Neuronal stem cell (in vitro differentiated cells): ENCODE measurements at regions not wholly inside any gene's neighbourhood (a gene's known extent, or its start where the extent isn't known, plus 50 kb on each side); places are given as distances from the start of the nearest gene placed in this dataset.
"Not testable (repeated sequence)": the region's sequence is repeated elsewhere in the genome, so short reads cannot be mapped to it uniquely, and the experiment has no call there.

Experiments used
- DNase-seq: peaks from one replicate; pipeline ENCODE4 v3.0.0-alpha.2; 2013; ENCODE audit warnings: low spot score
- H2AFZ ChIP-seq: one replicate; pipeline ENCODE4 v1.6.1; 2013; ENCODE audit warnings: mild to moderate bottlenecking, low read length, inconsistent platforms
- H2AK5ac ChIP-seq: 2 replicates; pipeline ENCODE4 v1.6.1; 2013; ENCODE audit warnings: low read depth, mild to moderate bottlenecking, inconsistent platforms, low read length, moderate library complexity, mixed read lengths
- H2BK120ac ChIP-seq: 2 replicates; pipeline ENCODE4 v1.6.1; 2013; ENCODE audit warnings: low read depth, mild to moderate bottlenecking, inconsistent platforms, low read length, moderate library complexity, mixed read lengths
- H2BK12ac ChIP-seq: one replicate; pipeline ENCODE4 v1.6.1; 2013; ENCODE audit warnings: low read length, inconsistent platforms
- H2BK15ac ChIP-seq: 2 replicates; pipeline ENCODE4 v1.6.1; 2013; ENCODE audit warnings: mild to moderate bottlenecking, low read length, inconsistent platforms, mixed read lengths
- H2BK5ac ChIP-seq: one replicate; pipeline ENCODE4 v1.6.1; 2013; ENCODE audit warnings: inconsistent platforms, mild to moderate bottlenecking, low read length, moderate library complexity
- H3K14ac ChIP-seq: one replicate; pipeline ENCODE4 v1.6.1; 2013; ENCODE audit warnings: low read length, inconsistent platforms
- H3K18ac ChIP-seq: 2 replicates; pipeline ENCODE4 v1.6.1; 2013; ENCODE audit warnings: low read length, inconsistent platforms
- H3K23ac ChIP-seq: 2 replicates; pipeline ENCODE4 v1.6.1; 2013; ENCODE audit warnings: low read depth, mild to moderate bottlenecking, mixed read lengths, low read length, inconsistent platforms; ENCODE audit not compliant: poor library complexity
- H3K27ac ChIP-seq: replicated peaks from 3 replicates; pipeline ENCODE4 v1.5.1; 2013; ENCODE audit warnings: low read length, inconsistent platforms
- H3K27me3 ChIP-seq, 3 experiments: 2 replicates each; pipeline ENCODE4 v1.6.1; 2013; ENCODE audit warnings: low read length in 3 of 3, mild to moderate bottlenecking in 2 of 3, inconsistent platforms in 1 of 3, low read depth in 1 of 3, mixed read lengths in 1 of 3, moderate library complexity in 1 of 3; ENCODE audit not compliant: control insufficient read depth in 3 of 3, insufficient read depth in 3 of 3
- H3K36me3 ChIP-seq, 2 donors: replicated peaks in 1 of 2; 2 replicates each; pipeline ENCODE4 v1.6.1; 2013; ENCODE audit warnings: low read length in 2 of 2; ENCODE audit not compliant: control insufficient read depth in 2 of 2, insufficient read depth in 2 of 2
- H3K4ac ChIP-seq: 2 replicates; pipeline ENCODE4 v1.6.1; 2013; ENCODE audit warnings: inconsistent platforms, mild to moderate bottlenecking, low read length, moderate library complexity
- H3K4me1 ChIP-seq, 2 donors: 1 replicate in 1 of 2; 2 replicates in 1 of 2; pipeline ENCODE4 v1.6.1; 2013; ENCODE audit warnings: low read length in 2 of 2, low read depth in 1 of 2; ENCODE audit not compliant: control insufficient read depth in 2 of 2, insufficient read depth in 1 of 2
- H3K4me2 ChIP-seq: one replicate; pipeline ENCODE4 v1.6.1; 2013; ENCODE audit warnings: mild to moderate bottlenecking, low read length, inconsistent platforms; ENCODE audit not compliant: insufficient read depth, poor library complexity, severe bottlenecking
- H3K4me3 ChIP-seq, 2 donors: 2 replicates each; pipeline ENCODE4 v1.5.1; 2013; ENCODE audit warnings: low read length in 2 of 2, mild to moderate bottlenecking in 2 of 2, inconsistent platforms in 1 of 2, moderate library complexity in 1 of 2
- H3K79me1 ChIP-seq: one replicate; pipeline ENCODE4 v1.6.1; 2013; ENCODE audit warnings: low read depth, mild to moderate bottlenecking, inconsistent platforms, low read length, moderate library complexity
- H3K9ac ChIP-seq: one replicate; pipeline ENCODE4 v1.6.1; 2013; ENCODE audit warnings: mild to moderate bottlenecking, low read depth, low read length, inconsistent platforms; ENCODE audit not compliant: poor library complexity
- H3K9me3 ChIP-seq, 2 donors: replicated peaks in 1 of 2; 2 replicates each; pipeline versions ENCODE3 to v1.6.1; 2013; ENCODE audit warnings: low read length in 2 of 2, mild to moderate bottlenecking in 2 of 2, inconsistent platforms in 1 of 2, low read depth in 1 of 2, mixed read lengths in 1 of 2, moderate library complexity in 1 of 2; ENCODE audit not compliant: control insufficient read depth in 2 of 2, insufficient read depth in 1 of 2
- H4K8ac ChIP-seq: one replicate; pipeline ENCODE4 v1.6.1; 2013; ENCODE audit warnings: low read depth, mild to moderate bottlenecking, inconsistent platforms, low read length, moderate library complexity
- H4K91ac ChIP-seq: one replicate; pipeline ENCODE4 v1.6.1; 2013; ENCODE audit warnings: low read length, low read depth, mild to moderate bottlenecking, inconsistent platforms; ENCODE audit not compliant: poor library complexity
- WGBS, 2 donors: extraction: QIAGEN DNeasy Blood & Tissue Kit; methylation state at CpG; one replicate each; pipeline ENCODE4 v1.1.7; 2013; ENCODE audit warnings: missing lambda C conversion rate in 2 of 2, mixed read lengths in 1 of 2; ENCODE audit not compliant: insufficient read length in 2 of 2, insufficient replicate concordance in 1 of 2; ENCODE audit errors: extremely low coverage in 2 of 2; 5-methylcytosine and 5-hydroxymethylcytosine counted together

DNA sequence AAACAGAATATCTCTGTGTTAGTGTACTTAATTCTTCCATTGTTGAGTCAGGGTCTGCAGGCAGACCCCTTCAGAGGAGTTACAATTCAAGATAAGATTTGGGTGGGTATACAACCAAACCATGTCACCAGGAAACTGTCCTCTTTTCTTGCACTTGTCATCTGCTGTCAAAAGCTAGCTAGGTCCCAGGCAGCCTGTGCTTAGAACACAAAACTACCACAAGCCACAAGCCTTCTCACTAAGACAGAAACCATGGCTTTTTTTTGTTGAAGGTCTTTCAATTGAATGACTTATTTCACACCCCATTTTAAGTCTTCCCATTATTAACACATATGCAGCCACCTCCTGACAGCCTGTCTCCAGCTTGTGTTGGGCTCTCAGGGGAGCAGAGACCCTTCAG, 2345.1 kb downstream of the TP53TG3F start:
- H2BK15ac ChIP-seq, H2AK5ac ChIP-seq, H2AFZ ChIP-seq, H3K9ac ChIP-seq, H3K18ac ChIP-seq, H3K4ac ChIP-seq, H4K91ac ChIP-seq, H3K14ac ChIP-seq, H3K79me1 ChIP-seq, H3K23ac ChIP-seq, H3K4me2 ChIP-seq, H3K4me1 ChIP-seq, H4K8ac ChIP-seq, H3K4me3 ChIP-seq, H3K36me3 ChIP-seq, H3K27me3 ChIP-seq, H2BK5ac ChIP-seq, H3K27ac ChIP-seq, DNase-seq, H2BK120ac ChIP-seq, H2BK12ac ChIP-seq: not testable (repeated sequence)
- peaks cover 0 to 12% of the 10 kb centered on the region in 2 donors for H3K9me3 ChIP-seq

GRCh38 chr16:35823342-35823741, 2363.9 kb downstream of the TP53TG3F start:
- no peak overlapping the region for H4K8ac ChIP-seq
- no peak for DNase-seq

GRCh38 chr16:35841632-35842031, 2382.2 kb downstream of the TP53TG3F start:
- Histone ChIP-seq H2AFZ (no peak overlapping the region), H2BK5ac (no peak overlapping the region), H3K36me3 (no peaks in the 10 kb centered on the region), H3K9me3 (peaks cover 0 to 26% of the 10 kb centered on the region in 2 donors), H3K23ac (no peak overlapping the region), H3K4me1 (no peaks in the 10 kb centered on the region), H3K79me1 (no peaks in the 10 kb centered on the region), H3K9ac (no peak overlapping the region), H3K4ac (no peak overlapping the region), H2BK120ac (no peak overlapping the region), H3K4me2 (no peak overlapping the region), H4K91ac (no peak overlapping the region), H3K14ac (no peak overlapping the region), H3K18ac (no peak overlapping the region), H3K4me3 (no peak overlapping the region), H3K27ac (no peak overlapping the region), H4K8ac (no peak overlapping the region), H2BK15ac (no peak overlapping the region), H2AK5ac (no peak overlapping the region), H3K27me3 (no peaks in the 10 kb centered on the region), H2BK12ac (no peak overlapping the region)
- DNase-seq: no peak
- no CpG with 5 or more reads among the region's 3 CpGs for WGBS, 2 donors

More at GRCh38 chr16:35823342-35823741, 2363.9 kb downstream of the TP53TG3F start:
- Histone ChIP-seq H2BK120ac (no peak overlapping the region), H3K36me3 (no peaks in the 10 kb centered on the region), H2AK5ac (no peak overlapping the region), H2BK15ac (no peak overlapping the region), H2BK12ac (no peak overlapping the region), H3K18ac (no peak overlapping the region), H3K23ac (no peak overlapping the region), H3K27me3 (no peaks in the 10 kb centered on the region), H3K9ac (no peak overlapping the region), H3K9me3 (peaks cover 0 to 2% of the 10 kb centered on the region in 2 donors), H3K79me1 (no peaks in the 10 kb centered on the region), H3K27ac (no peak overlapping the region), H3K4ac (no peak overlapping the region), H3K4me3 (no peak overlapping the region), H4K91ac (no peak overlapping the region), H2BK5ac (no peak overlapping the region), H2AFZ (no peak overlapping the region), H3K4me2 (no peak overlapping the region), H3K14ac (no peak overlapping the region), H3K4me1 (no peaks in the 10 kb centered on the region)

- Histone ChIP-seq H3K4me3 (no peak overlapping the region), H2BK5ac (no peak overlapping the region), H3K9ac (no peak overlapping the region), H3K9me3 (peaks cover 0 to 13% of the 10 kb centered on the region in 2 donors), H3K23ac (no peak overlapping the region), H3K18ac (no peak overlapping the region), H3K79me1 (no peaks in the 10 kb centered on the region), H3K4ac (no peak overlapping the region), H3K27ac (no peak overlapping the region), H4K8ac (no peak overlapping the region), H3K4me1 (no peaks in the 10 kb centered on the region), H3K36me3 (no peaks in the 10 kb centered on the region), H4K91ac (no peak overlapping the region), H3K4me2 (no peak overlapping the region), H2AK5ac (no peak overlapping the region), H2BK120ac (no peak overlapping the region), H3K14ac (no peak overlapping the region), H2BK15ac (no peak overlapping the region), H2AFZ (no peak overlapping the region), H3K27me3 (peaks cover 0 to 2% (median 0%) of the 10 kb centered on the region in 3 experiments), H2BK12ac (no peak overlapping the region)
- DNase-seq: no peak
Measured at GRCh38 chr16:35862242-35862641, 2402.8 kb downstream of the TP53TG3F start.
